ENCODE measurements at regions not wholly inside any gene's neighbourhood (a gene's known extent, or its start where the extent isn't known, plus 50 kb on each side); places are given as distances from the start of the nearest gene placed in this dataset.

GRCh38 chr3:187845826-187846225, 100.6 kb upstream of the BCL6 start:
- TF ChIP-seq POLR2A (IDR thresholded peaks at IDR 0.05; ENCODE audit: low read length), result no peak
- no peak for TF ChIP-seq RFX5 (IDR thresholded peaks at IDR 0.05)
- no peak for TF ChIP-seq CTCF (IDR thresholded peaks at IDR 0.05)
- no peak for TF ChIP-seq SMC3 (IDR thresholded peaks at IDR 0.05)
- TF ChIP-seq NR3C1 (IDR thresholded peaks at IDR 0.05), result no peak
- TF ChIP-seq ZNF302 (CRISPR knock-in tag; IDR thresholded peaks at IDR 0.05), result no peak
- no peak for TF ChIP-seq CEBPB (IDR thresholded peaks at IDR 0.05)
- TF ChIP-seq, protein P1, sequence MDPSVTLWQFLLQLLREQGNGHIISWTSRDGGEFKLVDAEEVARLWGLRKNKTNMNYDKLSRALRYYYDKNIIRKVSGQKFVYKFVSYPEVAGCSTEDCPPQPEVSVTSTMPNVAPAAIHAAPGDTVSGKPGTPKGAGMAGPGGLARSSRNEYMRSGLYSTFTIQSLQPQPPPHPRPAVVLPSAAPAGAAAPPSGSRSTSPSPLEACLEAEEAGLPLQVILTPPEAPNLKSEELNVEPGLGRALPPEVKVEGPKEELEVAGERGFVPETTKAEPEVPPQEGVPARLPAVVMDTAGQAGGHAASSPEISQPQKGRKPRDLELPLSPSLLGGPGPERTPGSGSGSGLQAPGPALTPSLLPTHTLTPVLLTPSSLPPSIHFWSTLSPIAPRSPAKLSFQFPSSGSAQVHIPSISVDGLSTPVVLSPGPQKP (IDR thresholded peaks at IDR 0.05; ENCODE audit: low read depth, low read length), result no peak
- TF ChIP-seq EP300 (IDR thresholded peaks at IDR 0.05), result no peak
- TF ChIP-seq KDM1A (IDR thresholded peaks at IDR 0.05; ENCODE audit: low read depth), result no peak
- TF ChIP-seq GATA3 (IDR thresholded peaks at IDR 0.05; ENCODE audit: borderline replicate concordance), result no peak
- no peak for TF ChIP-seq BHLHE40 (IDR thresholded peaks at IDR 0.05; ENCODE audit: low read depth, low read length)

Measured in A549 (cell line).